Activated T-cell treated with anti-CD3 and anti-CD28 coated beads for 24 hours (primary cell): ENCODE measurements at regions not wholly inside any gene's neighbourhood (a gene's known extent, or its start where the extent isn't known, plus 50 kb on each side); places are given as distances from the start of the nearest gene placed in this dataset.
"Not testable (repeated sequence)": the region's sequence is repeated elsewhere in the genome, so short reads cannot be mapped to it uniquely, and the experiment has no call there.

ENCODE experiments used
- DNase-seq: peaks from one replicate; pipeline ENCODE4 v3.0.0-alpha.2; 2020; ENCODE audit warnings: low read depth

DNA sequence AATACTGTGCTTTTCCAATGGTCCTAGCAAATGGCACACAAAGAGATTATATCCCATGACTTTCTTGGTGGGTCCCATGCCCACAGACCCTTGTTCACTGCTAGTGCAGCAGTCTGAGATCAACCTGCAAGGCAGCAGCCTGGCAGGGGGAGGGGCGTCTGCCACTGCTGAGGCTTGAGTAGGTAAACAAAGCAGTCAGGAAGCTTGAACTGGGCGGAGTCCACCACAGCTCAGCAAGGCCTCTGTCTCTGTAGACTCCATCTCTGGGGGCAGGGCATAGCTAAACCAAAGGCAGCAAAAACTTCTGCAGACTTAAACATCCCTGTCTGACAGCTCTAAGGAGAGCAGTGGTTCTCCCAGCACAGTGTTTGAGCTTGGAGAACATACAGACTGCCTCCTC, 82.9 kb downstream of the ZNF737 start:
- DNase-seq, result no peak

- DNase-seq, result no peak
Observed at GRCh38 chr19:20481736-20482135, 83.8 kb downstream of the ZNF737 start.

DNA sequence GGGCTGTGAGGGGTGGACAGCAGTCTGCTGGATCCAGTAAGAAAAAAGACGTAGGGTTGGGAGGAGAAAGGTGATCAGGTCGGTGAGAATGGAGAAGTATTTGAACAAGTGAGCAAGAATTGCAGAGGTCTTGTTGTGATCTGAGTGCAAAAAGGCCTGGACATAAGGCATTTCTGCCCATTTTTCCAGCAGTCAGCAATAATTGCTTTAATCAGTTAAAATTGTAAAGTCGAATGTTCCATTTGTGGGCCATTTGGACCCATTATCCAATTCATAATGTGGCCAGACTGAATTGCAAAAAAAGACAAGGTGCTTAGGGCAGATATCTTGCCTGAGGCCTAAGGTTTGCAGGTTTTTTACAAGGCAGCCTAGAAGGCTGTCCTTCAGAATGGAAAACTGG, 86.1 kb downstream of the ZNF737 start:
- DNase-seq, result no peak

GRCh38 chr19:20478936-20479335, 86.6 kb downstream of the ZNF737 start:
- DNase-seq, result no peak

DNA sequence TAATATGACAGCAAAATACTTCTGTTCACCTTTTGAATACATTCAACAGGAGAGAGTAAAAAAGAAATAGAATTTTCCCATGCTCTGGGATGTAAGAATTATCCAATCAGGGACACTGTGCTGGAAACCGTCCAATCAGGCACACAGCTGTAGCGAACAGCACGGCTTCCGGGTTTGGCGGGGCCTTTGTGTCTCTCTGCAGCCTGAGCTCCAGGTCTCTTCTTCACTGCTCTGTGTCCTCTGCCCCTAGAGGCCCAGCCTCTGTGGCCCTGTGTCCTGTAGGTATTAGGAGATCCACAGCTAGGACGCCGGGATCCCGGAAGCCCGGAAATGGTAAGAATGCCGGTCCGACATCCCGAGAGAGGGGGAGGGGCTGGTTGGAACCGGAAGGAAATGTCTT, 92.7 kb downstream of the ZNF737 start:
- DNase-seq, result no peak

DNA sequence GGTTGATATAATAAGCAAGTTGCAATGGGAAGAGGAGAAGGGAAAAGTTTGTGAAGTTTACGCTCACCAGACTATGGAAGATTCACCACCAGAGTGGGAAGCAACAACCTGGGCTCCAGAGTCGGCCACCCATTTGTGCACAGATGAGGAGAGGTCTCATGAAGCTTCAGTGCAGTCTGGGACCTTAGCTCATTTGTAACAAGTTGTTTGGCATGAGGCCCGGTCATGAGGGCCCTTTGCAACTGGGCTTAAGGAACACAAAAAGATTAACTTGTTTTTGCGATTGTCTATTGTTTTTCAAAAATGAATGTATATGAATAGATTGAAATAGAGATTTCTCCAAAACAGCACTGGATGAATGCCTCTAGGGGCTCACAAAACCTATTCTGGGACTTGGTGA, 94.2 kb downstream of the ZNF737 start:
- DNase-seq, result no peak

- DNase-seq, result no peak
Observed at GRCh38 chr19:20470345-20471135, 95.0 kb downstream of the ZNF737 start.

DNA sequence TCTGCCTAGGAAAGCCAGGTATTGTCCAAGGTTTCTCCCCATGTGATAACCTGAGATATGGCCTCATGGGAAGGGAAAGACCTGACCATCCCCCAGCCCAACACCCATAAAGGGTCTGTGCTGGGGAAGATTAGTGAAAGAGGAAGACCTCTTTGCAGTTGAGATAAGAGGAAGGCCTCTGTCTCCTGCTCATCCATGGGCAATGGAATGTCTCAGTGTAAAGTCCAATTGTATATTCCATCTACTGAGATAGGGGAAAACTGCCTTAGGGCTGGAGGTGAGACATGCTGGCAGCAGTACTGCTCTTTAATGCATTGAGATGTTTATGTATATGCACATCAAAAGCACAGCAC, 99.0 kb downstream of the ZNF737 start:
- not testable (repeated sequence) for DNase-seq

GRCh38 chr19:20465922-20466637, 99.5 kb downstream of the ZNF737 start:
- not testable (repeated sequence) for DNase-seq

- no peak for DNase-seq
Observed at GRCh38 chr19:20453425-20453935, 112.1 kb downstream of the ZNF737 start.

GRCh38 chr19:20444202-20444885, 121.2 kb downstream of the ZNF737 start:
- no peak for DNase-seq

DNA sequence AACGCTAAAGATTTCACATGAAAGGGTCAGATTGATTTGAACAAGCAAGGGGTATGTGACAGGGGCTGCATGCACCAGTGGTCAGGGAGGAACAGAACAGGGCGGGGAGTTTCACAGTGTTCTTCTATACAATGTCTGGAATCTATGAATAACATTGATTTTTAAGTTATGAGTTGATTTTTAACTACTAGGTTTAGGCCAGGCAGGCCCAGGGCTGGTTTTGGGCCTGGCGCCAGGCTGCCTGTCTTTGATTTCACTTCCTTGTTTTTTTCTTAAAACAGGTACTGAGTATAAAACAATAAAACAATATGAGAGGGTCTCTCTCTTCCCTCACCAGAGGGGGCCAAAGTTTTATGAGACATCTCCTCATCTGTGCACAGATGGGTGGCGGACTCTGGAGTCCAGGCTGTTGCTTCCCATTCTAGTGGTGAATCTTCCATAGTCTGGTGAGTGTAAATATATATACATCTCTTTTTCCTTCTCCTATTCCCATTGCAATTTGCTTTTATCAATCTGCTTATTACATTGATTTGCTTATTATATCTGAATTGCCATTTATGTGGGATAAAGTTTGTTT, 133.2 kb downstream of the ZNF737 start:
- DNase-seq, result not testable (repeated sequence)

- no peak for DNase-seq
Observed at GRCh38 chr19:20431826-20432225, 133.8 kb downstream of the ZNF737 start.

DNA sequence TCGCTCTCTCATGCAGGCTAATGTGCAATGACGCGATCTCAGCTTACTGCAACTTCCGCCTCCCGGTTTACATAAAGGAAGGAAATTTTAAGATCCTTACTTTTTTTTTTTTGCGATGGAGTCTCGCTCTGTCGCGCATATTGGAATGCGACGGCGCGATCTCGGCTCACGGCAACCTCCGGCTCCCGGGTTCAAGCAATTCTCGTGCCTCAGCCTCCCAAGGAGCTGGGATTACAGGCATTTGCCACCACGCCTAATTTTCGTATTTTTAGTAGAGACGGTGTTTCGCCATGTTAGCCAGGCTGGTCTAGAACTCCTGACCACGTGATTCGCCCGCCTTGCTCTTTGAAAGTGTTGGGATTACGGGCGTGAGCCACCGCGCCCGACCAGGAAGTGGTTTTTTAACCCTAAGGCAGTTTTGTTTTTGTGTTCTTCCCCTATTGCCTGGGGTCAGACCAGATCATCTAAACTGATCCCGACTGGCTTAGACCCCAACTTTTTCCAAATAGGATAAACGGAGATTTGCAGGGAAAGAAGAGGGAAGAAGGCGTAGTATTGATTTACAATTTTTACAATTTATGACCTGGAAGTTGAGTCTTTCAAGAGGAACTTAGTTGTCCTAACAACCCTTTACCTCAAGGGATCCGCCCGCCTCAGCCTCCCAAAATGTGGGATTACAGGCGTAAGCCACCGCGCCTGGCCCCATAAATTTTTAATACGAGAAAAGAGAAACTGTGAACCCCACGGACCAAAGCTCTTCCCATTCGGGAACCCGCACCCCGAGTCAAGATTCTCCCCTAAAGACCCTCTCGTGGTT, 142.0 kb downstream of the ZNF737 start:
- DNase-seq, result peak; percentile 5

DNA sequence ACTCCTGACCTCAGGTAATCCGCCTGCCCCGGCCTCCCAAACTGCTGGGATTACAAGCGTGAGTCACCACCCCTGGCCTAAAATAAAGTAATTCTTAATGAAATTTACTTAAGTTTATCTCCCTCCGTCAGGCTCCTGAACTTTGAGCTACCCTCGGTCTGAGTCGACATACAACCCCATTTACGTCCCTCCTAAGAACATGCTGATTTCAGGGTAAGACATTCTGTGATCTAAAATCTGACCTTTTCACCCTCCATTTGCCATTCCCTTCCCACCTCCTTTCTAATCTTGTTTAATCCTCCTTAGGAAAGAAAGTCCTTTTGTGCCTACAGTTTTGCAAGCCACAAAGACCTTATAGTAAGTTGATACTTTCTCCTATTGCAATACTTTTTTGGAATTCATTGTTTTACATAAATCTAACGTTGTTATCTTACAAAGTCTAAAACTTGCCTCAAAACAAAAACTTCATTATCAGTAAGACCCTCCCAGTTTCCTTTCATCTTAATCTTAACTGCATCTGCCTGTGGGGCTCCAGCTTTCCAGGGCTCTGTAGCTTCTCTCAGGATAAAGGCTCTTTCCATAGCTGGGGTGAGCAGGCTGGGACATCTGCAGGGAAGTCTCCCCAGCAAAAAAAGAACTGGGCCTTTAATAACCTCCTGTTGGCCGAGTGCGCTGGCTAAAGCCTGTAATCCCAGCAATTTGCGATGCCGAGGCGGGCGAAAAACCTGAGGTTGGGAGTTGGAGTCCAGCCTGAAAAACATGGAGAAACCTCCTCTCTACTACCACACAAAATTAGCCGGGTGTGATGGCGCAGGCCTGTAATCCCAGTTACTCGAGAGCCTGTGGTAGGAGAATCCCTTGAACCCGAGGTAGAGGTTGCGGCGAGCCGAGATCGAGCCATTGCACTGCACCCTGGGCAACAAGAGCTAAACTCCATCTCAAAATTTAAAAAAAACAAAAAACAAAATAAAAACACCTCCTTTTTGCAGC, 143.1 kb downstream of the ZNF737 start:
- DNase-seq, result no peak

GRCh38 chr19:20416661-20417060, 148.9 kb downstream of the ZNF737 start:
- DNase-seq, result no peak

- DNase-seq, result no peak
Observed at GRCh38 chr19:20414120-20414519, 151.5 kb downstream of the ZNF737 start.

GRCh38 chr19:20413705-20414104, 151.9 kb downstream of the ZNF737 start:
- DNase-seq, result no peak

DNA sequence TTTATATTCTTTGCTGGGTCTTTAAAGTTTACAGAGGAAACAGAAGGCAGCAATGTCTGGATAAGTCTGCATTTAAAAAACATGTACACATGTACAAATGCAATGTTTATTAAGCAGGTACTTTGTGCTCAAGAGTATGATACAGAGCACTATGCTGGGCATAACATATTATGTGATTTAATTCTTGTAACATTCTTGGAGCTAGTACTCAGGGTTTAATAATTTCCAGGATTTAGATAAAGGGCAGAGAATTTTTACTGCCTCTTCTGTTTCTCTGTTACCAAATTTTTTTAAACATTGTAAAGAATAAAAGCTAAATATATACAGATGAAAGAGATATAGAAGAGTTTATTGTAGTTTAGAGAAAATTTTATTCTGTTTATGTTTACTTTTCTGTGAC, 152.7 kb downstream of the ZNF737 start:
- DNase-seq, result no peak

DNA sequence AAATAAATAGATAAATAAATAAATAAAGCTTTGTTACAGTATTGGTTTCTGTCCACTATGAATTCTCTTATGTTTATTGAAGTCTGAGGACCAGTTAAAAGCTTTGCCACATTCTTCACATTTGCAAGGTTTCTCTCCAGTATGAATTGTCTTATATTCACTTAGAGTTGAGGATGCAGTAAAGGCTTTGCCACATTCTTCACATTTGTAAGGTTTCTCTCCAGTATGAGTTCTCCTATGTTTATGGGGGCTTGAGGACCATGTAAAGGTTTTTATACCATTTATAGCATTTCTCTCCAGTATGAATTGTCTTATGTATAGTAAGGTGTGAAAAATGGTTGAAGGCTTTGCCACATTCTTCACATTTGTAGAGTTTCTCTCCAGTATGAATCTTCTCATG, 168.3 kb downstream of the ZNF737 start:
- no peak for DNase-seq
